ENCODE measurements at regions not wholly inside any gene's neighbourhood (a gene's known extent, or its start where the extent isn't known, plus 50 kb on each side); places are given as distances from the start of the nearest gene placed in this dataset.

DNA sequence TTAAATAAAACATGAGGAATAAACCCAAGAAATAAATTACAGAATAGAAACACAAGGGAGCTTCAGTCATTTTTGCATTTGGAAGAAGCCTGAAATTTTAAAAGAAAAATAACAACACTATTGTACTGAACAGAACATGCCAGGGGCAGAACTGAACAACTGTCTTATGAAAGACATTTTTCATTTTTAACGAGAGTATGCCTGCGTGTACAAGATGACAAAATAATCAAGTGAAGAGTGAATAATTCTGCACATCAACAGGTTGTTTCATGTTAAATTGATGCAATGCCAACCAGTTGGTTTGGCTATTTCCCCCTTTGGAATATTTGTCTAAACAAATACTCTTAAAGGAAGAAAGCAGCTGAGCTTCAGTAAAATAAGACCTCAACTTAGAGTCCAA is 103.3 kb upstream of the BTG1 start:
- ATAC-seq, result no peak
- TF ChIP-seq ZFP3 (CRISPR knock-in tag; IDR thresholded peaks at IDR 0.05) (no peak), ZNF70 (CRISPR knock-in tag; IDR thresholded peaks at IDR 0.05) (no peak)
- TF ChIP-seq, protein P1, sequence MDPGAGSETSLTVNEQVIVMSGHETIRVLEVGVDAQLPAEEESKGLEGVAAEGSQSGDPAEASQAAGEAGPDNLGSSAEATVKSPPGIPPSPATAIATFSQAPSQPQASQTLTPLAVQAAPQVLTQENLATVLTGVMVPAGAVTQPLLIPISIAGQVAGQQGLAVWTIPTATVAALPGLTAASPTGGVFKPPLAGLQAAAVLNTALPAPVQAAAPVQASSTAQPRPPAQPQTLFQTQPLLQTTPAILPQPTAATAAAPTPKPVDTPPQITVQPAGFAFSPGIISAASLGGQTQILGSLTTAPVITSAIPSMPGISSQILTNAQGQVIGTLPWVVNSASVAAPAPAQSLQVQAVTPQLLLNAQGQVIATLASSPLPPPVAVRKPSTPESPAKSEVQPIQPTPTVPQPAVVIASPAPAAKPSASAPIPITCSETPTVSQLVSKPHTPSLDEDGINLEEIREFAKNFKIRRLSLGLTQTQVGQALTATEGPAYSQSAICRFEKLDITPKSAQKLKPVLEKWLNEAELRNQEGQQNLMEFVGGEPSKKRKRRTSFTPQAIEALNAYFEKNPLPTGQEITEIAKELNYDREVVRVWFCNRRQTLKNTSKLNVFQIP (CRISPR knock-in tag; IDR thresholded peaks at IDR 0.05; ENCODE audit: borderline replicate concordance, low read depth), result no peak
- TF ChIP-seq, protein P2, sequence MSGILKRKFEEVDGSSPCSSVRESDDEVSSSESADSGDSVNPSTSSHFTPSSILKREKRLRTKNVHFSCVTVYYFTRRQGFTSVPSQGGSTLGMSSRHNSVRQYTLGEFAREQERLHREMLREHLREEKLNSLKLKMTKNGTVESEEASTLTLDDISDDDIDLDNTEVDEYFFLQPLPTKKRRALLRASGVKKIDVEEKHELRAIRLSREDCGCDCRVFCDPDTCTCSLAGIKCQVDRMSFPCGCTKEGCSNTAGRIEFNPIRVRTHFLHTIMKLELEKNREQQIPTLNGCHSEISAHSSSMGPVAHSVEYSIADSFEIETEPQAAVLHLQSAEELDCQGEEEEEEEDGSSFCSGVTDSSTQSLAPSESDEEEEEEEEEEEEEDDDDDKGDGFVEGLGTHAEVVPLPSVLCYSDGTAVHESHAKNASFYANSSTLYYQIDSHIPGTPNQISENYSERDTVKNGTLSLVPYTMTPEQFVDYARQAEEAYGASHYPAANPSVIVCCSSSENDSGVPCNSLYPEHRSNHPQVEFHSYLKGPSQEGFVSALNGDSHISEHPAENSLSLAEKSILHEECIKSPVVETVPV (CRISPR knock-in tag; IDR thresholded peaks at IDR 0.05), result no peak

DNA sequence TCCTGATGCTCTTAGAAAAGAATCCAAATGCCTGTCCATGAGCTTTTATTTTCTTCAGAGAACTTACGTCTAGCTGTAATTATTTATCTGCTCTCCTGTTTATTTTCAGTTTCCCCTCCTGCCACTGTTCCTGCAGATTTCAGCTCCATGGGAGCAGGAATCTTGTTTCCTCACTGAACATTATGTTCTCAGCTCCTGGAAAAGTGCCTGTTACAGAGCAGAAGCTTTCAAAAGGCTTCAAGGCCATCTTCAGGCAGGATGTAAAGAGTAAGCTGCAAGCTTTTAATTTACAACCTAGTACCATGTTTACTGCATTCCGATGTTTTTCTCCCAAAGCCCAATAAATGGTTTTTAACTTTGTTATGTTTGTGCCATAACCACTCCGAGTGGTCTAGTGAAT is 98.4 kb upstream of the BTG1 start:
- no peak for TF ChIP-seq ZNF70 (CRISPR knock-in tag; IDR thresholded peaks at IDR 0.05)
- no peak for TF ChIP-seq TCF4 (CRISPR knock-in tag; IDR thresholded peaks at IDR 0.05; ENCODE audit: borderline replicate concordance)
- TF ChIP-seq, protein P2 (CRISPR knock-in tag; IDR thresholded peaks at IDR 0.05), result no peak
- no peak for TF ChIP-seq OSR1 (CRISPR knock-in tag; IDR thresholded peaks at IDR 0.05)
- no peak for TF ChIP-seq BACH2 (CRISPR knock-in tag; IDR thresholded peaks at IDR 0.05; ENCODE audit: borderline replicate concordance)
- no peak for TF ChIP-seq ZNF565 (CRISPR knock-in tag; conservative IDR thresholded peaks at IDR 0.05; ENCODE audit: low read depth)
- no peak for TF ChIP-seq ZC3H10 (CRISPR knock-in tag; IDR thresholded peaks at IDR 0.05)
- no peak for TF ChIP-seq RARB (CRISPR knock-in tag; IDR thresholded peaks at IDR 0.05)
- no peak for TF ChIP-seq GLIS3 (CRISPR knock-in tag; IDR thresholded peaks at IDR 0.05)
- TF ChIP-seq, protein P1 (CRISPR knock-in tag; IDR thresholded peaks at IDR 0.05; ENCODE audit: borderline replicate concordance, low read depth), result no peak
- TF ChIP-seq SNAI2 (CRISPR knock-in tag; IDR thresholded peaks at IDR 0.05), result no peak
- no peak for TF ChIP-seq ZFP30 (CRISPR knock-in tag; IDR thresholded peaks at IDR 0.05)
- ATAC-seq, result no peak

DNA sequence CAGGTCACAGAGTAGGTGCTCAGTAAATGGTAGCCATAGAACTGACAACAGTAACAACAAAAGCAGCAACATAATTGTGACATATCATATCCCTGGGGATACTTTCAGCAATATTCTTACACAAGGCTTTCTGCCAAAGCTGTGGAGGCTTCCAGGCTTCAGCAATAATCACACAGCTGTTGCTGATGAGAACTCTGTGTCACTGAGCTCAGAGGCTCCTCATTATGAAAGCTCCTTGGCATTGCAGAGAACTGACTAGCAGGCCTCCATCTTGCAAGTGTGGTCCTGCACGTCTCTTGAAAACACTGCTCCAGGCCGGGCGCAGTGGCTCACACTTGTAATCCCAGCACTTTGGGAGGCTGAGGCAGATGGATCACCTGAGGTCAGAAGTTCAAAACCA is 97.3 kb upstream of the BTG1 start:
- TF ChIP-seq RARB (CRISPR knock-in tag; IDR thresholded peaks at IDR 0.05) (no peak), OSR1 (CRISPR knock-in tag; IDR thresholded peaks at IDR 0.05) (no peak), BACH2 (CRISPR knock-in tag; IDR thresholded peaks at IDR 0.05; ENCODE audit: borderline replicate concordance) (no peak), GLIS3 (CRISPR knock-in tag; IDR thresholded peaks at IDR 0.05) (no peak), ZNF8 (CRISPR knock-in tag; IDR thresholded peaks at IDR 0.05) (no peak), ZC3H10 (CRISPR knock-in tag; IDR thresholded peaks at IDR 0.05) (no peak), ZNF70 (CRISPR knock-in tag; IDR thresholded peaks at IDR 0.05) (no peak), TCF4 (CRISPR knock-in tag; IDR thresholded peaks at IDR 0.05; ENCODE audit: borderline replicate concordance) (no peak), SNAI2 (CRISPR knock-in tag; IDR thresholded peaks at IDR 0.05) (no peak), ISL1 (CRISPR knock-in tag; IDR thresholded peaks at IDR 0.05) (no peak), PPARA (CRISPR knock-in tag; IDR thresholded peaks at IDR 0.05; ENCODE audit: borderline replicate concordance) (no peak), ZFP30 (CRISPR knock-in tag; IDR thresholded peaks at IDR 0.05) (no peak), ARNTL (CRISPR knock-in tag; IDR thresholded peaks at IDR 0.05; ENCODE audit: borderline replicate concordance, low read depth) (no peak), ZNF565 (CRISPR knock-in tag; conservative IDR thresholded peaks at IDR 0.05; ENCODE audit: low read depth) (no peak), ZFP3 (CRISPR knock-in tag; IDR thresholded peaks at IDR 0.05) (no peak), CSDC2 (CRISPR knock-in tag; IDR thresholded peaks at IDR 0.05) (no peak)
- TF ChIP-seq, protein P3, sequence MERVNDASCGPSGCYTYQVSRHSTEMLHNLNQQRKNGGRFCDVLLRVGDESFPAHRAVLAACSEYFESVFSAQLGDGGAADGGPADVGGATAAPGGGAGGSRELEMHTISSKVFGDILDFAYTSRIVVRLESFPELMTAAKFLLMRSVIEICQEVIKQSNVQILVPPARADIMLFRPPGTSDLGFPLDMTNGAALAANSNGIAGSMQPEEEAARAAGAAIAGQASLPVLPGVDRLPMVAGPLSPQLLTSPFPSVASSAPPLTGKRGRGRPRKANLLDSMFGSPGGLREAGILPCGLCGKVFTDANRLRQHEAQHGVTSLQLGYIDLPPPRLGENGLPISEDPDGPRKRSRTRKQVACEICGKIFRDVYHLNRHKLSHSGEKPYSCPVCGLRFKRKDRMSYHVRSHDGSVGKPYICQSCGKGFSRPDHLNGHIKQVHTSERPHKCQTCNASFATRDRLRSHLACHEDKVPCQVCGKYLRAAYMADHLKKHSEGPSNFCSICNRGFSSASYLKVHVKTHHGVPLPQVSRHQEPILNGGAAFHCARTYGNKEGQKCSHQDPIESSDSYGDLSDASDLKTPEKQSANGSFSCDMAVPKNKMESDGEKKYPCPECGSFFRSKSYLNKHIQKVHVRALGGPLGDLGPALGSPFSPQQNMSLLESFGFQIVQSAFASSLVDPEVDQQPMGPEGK (CRISPR knock-in tag; IDR thresholded peaks at IDR 0.05; ENCODE audit: borderline replicate concordance), result no peak
- TF ChIP-seq, protein P2 (CRISPR knock-in tag; IDR thresholded peaks at IDR 0.05), result no peak
- TF ChIP-seq, protein P4, sequence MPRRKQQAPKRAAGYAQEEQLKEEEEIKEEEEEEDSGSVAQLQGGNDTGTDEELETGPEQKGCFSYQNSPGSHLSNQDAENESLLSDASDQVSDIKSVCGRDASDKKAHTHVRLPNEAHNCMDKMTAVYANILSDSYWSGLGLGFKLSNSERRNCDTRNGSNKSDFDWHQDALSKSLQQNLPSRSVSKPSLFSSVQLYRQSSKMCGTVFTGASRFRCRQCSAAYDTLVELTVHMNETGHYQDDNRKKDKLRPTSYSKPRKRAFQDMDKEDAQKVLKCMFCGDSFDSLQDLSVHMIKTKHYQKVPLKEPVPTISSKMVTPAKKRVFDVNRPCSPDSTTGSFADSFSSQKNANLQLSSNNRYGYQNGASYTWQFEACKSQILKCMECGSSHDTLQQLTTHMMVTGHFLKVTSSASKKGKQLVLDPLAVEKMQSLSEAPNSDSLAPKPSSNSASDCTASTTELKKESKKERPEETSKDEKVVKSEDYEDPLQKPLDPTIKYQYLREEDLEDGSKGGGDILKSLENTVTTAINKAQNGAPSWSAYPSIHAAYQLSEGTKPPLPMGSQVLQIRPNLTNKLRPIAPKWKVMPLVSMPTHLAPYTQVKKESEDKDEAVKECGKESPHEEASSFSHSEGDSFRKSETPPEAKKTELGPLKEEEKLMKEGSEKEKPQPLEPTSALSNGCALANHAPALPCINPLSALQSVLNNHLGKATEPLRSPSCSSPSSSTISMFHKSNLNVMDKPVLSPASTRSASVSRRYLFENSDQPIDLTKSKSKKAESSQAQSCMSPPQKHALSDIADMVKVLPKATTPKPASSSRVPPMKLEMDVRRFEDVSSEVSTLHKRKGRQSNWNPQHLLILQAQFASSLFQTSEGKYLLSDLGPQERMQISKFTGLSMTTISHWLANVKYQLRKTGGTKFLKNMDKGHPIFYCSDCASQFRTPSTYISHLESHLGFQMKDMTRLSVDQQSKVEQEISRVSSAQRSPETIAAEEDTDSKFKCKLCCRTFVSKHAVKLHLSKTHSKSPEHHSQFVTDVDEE (CRISPR knock-in tag; IDR thresholded peaks at IDR 0.05), result no peak
- TF ChIP-seq, protein P1 (CRISPR knock-in tag; IDR thresholded peaks at IDR 0.05; ENCODE audit: borderline replicate concordance, low read depth), result no peak
- ATAC-seq, result no peak

Measured in SK-N-SH treated with all-trans-retinoic acid at 6 μM for 48 hours (cell line).